ENCODE measurements at regions not wholly inside any gene's neighbourhood (a gene's known extent, or its start where the extent isn't known, plus 50 kb on each side); places are given as distances from the start of the nearest gene placed in this dataset.
"Not testable (repeated sequence)": the region's sequence is repeated elsewhere in the genome, so short reads cannot be mapped to it uniquely, and the experiment has no call there.

GRCh38 chr12:82627799-82628198, 58.9 kb upstream of the TMTC2 start:
- WGBS = 59% methylated on average over 5 of the region's 7 CpGs
- H3K23ac ChIP-seq (ENCODE audit: low read length in 2 of 2) = no peak overlapping the region
- H2BK5ac ChIP-seq (ENCODE audit: low read depth, low read length, poor library complexity, severe bottlenecking) = no peak overlapping the region

DNA sequence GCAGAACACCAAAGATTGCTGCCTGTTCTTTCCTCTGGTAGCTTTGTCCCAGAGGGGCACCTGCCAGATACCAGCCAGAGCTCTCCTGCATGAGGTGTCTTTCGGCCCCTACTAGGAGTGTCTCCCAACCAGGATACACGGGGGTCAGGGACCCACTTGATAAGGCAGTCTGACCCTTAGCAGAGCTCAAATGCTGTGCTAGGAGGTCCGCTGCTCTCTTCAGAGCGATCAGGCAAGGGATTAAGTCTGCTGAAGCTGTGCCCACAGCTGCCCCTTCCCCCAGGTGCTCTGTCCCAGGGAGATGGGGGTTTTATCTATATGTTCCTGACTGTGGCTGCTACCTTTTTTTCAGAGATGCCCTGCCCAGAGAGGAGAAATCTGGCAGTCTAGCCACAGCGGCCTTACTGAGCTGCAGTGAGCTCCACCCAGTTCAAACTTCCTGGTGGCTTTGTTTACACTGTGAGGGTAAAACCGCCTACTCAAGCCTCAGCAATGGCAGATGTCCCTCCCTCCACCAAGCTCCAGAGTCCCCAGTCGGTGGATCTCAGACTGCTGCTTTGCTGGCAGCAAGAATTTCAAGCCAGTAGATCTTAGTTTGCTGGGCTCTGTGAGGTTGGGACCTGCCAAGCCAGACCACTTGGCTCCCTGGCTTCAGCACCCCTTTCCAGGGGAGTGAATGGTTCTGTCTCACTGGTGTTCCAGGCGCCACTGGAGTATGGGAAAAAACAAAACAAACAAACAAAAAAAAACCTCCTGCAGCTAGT, 52.0 kb upstream of the TMTC2 start:
- not testable (repeated sequence) for H2BK15ac ChIP-seq (ENCODE audit: low read depth, poor library complexity, severe bottlenecking); H2BK12ac ChIP-seq (ENCODE audit: low read length in 2 of 2)

More at GRCh38 chr12:82627799-82628198, 58.9 kb upstream of the TMTC2 start:
- Histone ChIP-seq H3K79me1 (replicated peaks; ENCODE audit: low read length, poor library complexity, severe bottlenecking) (no peaks in the 10 kb centered on the region), H3K9me3 (ENCODE audit: control insufficient read depth, low read length) (no peaks in the 10 kb centered on the region), H4K8ac (ENCODE audit: low read length) (no peak overlapping the region), H3K14ac (ENCODE audit: low read length in 2 of 2) (no peak overlapping the region), H4K91ac (ENCODE audit: low read length) (no peak overlapping the region), H3K9ac (ENCODE audit: low read length) (no peak overlapping the region), H2BK15ac (ENCODE audit: low read depth, poor library complexity, severe bottlenecking) (no peak overlapping the region), H3K4me2 (ENCODE audit: low read length, poor library complexity, severe bottlenecking) (no peak overlapping the region), H3K27ac (ENCODE audit: low read length, poor library complexity, severe bottlenecking) (no peak overlapping the region), H3K36me3 (ENCODE audit: control insufficient read depth in 1 of 2, insufficient read depth in 2 of 2, low read depth in 1 of 2, low read length in 2 of 2) (no peaks in the 10 kb centered on the region), H2AK5ac (ENCODE audit: low read length, severe bottlenecking) (no peak overlapping the region), H3K18ac (ENCODE audit: low read depth in 1 of 2, low read length in 2 of 2) (no peak overlapping the region), H2BK120ac (ENCODE audit: low read depth, low read length) (no peak overlapping the region), H2AFZ (ENCODE audit: low read depth, low read length) (no peak overlapping the region), H2BK12ac (ENCODE audit: low read length in 2 of 2) (no peak overlapping the region), H3K4me1 (ENCODE audit: control insufficient read depth, insufficient read depth, low read depth, low read length) (peaks cover 2% of the 10 kb centered on the region), H3K4me3 (ENCODE audit: insufficient read depth in 1 of 2, low read depth in 1 of 2, low read length in 2 of 2) (no peak overlapping the region), H3K4ac (ENCODE audit: low read depth in 1 of 2, low read length in 2 of 2) (no peak overlapping the region), H3K27me3 (ENCODE audit: control insufficient read depth in 1 of 2, insufficient read depth in 1 of 2, low read length in 2 of 2) (no peaks in the 10 kb centered on the region)
- DNase-seq = peak; percentile 15

GRCh38 chr12:82635263-82635662, 51.4 kb upstream of the TMTC2 start:
- Histone ChIP-seq H4K8ac (ENCODE audit: low read length) (no peak overlapping the region), H2BK12ac (ENCODE audit: low read length in 2 of 2) (no peak overlapping the region), H3K23ac (ENCODE audit: low read length in 2 of 2) (no peak overlapping the region), H3K27ac (ENCODE audit: low read length, poor library complexity, severe bottlenecking) (no peak overlapping the region), H3K4ac (ENCODE audit: low read depth in 1 of 2, low read length in 2 of 2) (no peak overlapping the region), H2AFZ (ENCODE audit: low read depth, low read length) (no peak overlapping the region), H3K18ac (ENCODE audit: low read depth in 1 of 2, low read length in 2 of 2) (no peak overlapping the region), H2BK120ac (ENCODE audit: low read depth, low read length) (no peak overlapping the region), H3K9me3 (ENCODE audit: control insufficient read depth, low read length) (no peaks in the 10 kb centered on the region), H2AK5ac (ENCODE audit: low read length, severe bottlenecking) (no peak overlapping the region), H4K91ac (ENCODE audit: low read length) (no peak overlapping the region), H3K79me1 (replicated peaks; ENCODE audit: low read length, poor library complexity, severe bottlenecking) (no peaks in the 10 kb centered on the region), H3K9ac (ENCODE audit: low read length) (no peak overlapping the region), H3K4me1 (ENCODE audit: control insufficient read depth, insufficient read depth, low read depth, low read length) (no peaks in the 10 kb centered on the region), H3K36me3 (ENCODE audit: control insufficient read depth in 1 of 2, insufficient read depth in 2 of 2, low read depth in 1 of 2, low read length in 2 of 2) (no peaks in the 10 kb centered on the region), H3K4me3 (ENCODE audit: insufficient read depth in 1 of 2, low read depth in 1 of 2, low read length in 2 of 2) (no peak overlapping the region), H2BK15ac (ENCODE audit: low read depth, poor library complexity, severe bottlenecking) (no peak overlapping the region), H2BK5ac (ENCODE audit: low read depth, low read length, poor library complexity, severe bottlenecking) (no peak overlapping the region), H3K4me2 (ENCODE audit: low read length, poor library complexity, severe bottlenecking) (no peak overlapping the region), H3K27me3 (ENCODE audit: control insufficient read depth in 1 of 2, insufficient read depth in 1 of 2, low read length in 2 of 2) (no peaks in the 10 kb centered on the region), H3K14ac (ENCODE audit: low read length in 2 of 2) (no peak overlapping the region)
- 91% methylated on average over 9 of the region's 9 CpGs for WGBS
- DNase-seq = no peak

More for the DNA sequence above, 52.0 kb upstream of the TMTC2 start:
- H2BK120ac ChIP-seq (ENCODE audit: low read depth, low read length); H3K4me1 ChIP-seq (ENCODE audit: control insufficient read depth, insufficient read depth, low read depth, low read length); H3K23ac ChIP-seq (ENCODE audit: low read length in 2 of 2); H3K4me2 ChIP-seq (ENCODE audit: low read length, poor library complexity, severe bottlenecking); H2AK5ac ChIP-seq (ENCODE audit: low read length, severe bottlenecking); H4K91ac ChIP-seq (ENCODE audit: low read length); H3K9me3 ChIP-seq (ENCODE audit: control insufficient read depth, low read length); H4K8ac ChIP-seq (ENCODE audit: low read length); H3K27me3 ChIP-seq (ENCODE audit: control insufficient read depth in 1 of 2, insufficient read depth in 1 of 2, low read length in 2 of 2); H2BK5ac ChIP-seq (ENCODE audit: low read depth, low read length, poor library complexity, severe bottlenecking); DNase-seq; H3K4ac ChIP-seq (ENCODE audit: low read depth in 1 of 2, low read length in 2 of 2); H2AFZ ChIP-seq (ENCODE audit: low read depth, low read length); H3K4me3 ChIP-seq (ENCODE audit: insufficient read depth in 1 of 2, low read depth in 1 of 2, low read length in 2 of 2); H3K18ac ChIP-seq (ENCODE audit: low read depth in 1 of 2, low read length in 2 of 2); H3K14ac ChIP-seq (ENCODE audit: low read length in 2 of 2); H3K9ac ChIP-seq (ENCODE audit: low read length); H3K36me3 ChIP-seq (ENCODE audit: control insufficient read depth in 1 of 2, insufficient read depth in 2 of 2, low read depth in 1 of 2, low read length in 2 of 2); H3K27ac ChIP-seq (ENCODE audit: low read length, poor library complexity, severe bottlenecking); H3K79me1 ChIP-seq (replicated peaks; ENCODE audit: low read length, poor library complexity, severe bottlenecking): not testable (repeated sequence)
- WGBS = 74% methylated on average over 8 of the region's 8 CpGs

Data from mesenchymal stem cell (in vitro differentiated cells and primary cell).